GM10266 (cell line): ENCODE measurements at regions not wholly inside any gene's neighbourhood (a gene's known extent, or its start where the extent isn't known, plus 50 kb on each side); places are given as distances from the start of the nearest gene placed in this dataset.

Experiments used
- DNase-seq: peaks from one replicate; pipeline ENCODE4 v3.0.0; 2012; ENCODE audit errors: extremely low spot score
- CTCF ChIP-seq: IDR thresholded peaks from 2 replicates; pipeline ENCODE4 v1.5.1; 2012; ENCODE audit warnings: mild to moderate bottlenecking, low read depth; ENCODE audit not compliant: control insufficient read depth, insufficient read depth; ENCODE audit errors: missing control alignments

GRCh38 chr18:76757335-76757734 lies 65.0 kb upstream of the ZNF236 start:
- TF ChIP-seq CTCF, result no peak

GRCh38 chr18:76756531-76757253 lies 65.7 kb upstream of the ZNF236 start:
- DNase-seq, result no peak
- no peak for TF ChIP-seq CTCF

More at GRCh38 chr18:76757335-76757734, 65.0 kb upstream of the ZNF236 start:
- DNase-seq, result no peak

- TF ChIP-seq CTCF, result no peak
Observed at GRCh38 chr18:76754351-76754750, 68.0 kb upstream of the ZNF236 start.

GRCh38 chr18:76752400-76752799 lies 70.0 kb upstream of the ZNF236 start:
- no peak for DNase-seq
- TF ChIP-seq CTCF, result no peak

More at GRCh38 chr18:76754351-76754750, 68.0 kb upstream of the ZNF236 start:
- DNase-seq, result no peak

GRCh38 chr18:76750917-76751890 lies 71.2 kb upstream of the ZNF236 start:
- no peak for TF ChIP-seq CTCF
- DNase-seq, result no peak

- DNase-seq, result no peak
- no peak for TF ChIP-seq CTCF
Observed at GRCh38 chr18:76750269-76750668, 72.1 kb upstream of the ZNF236 start.
